ENCODE measurements at regions not wholly inside any gene's neighbourhood (a gene's known extent, or its start where the extent isn't known, plus 50 kb on each side); places are given as distances from the start of the nearest gene placed in this dataset.

GRCh38 chr5:97839341-97840086 lies 656.5 kb upstream of the RIOK2 start:
- TF ChIP-seq ZNF548 (tag by site-specific recombination; IDR thresholded peaks at IDR 0.05) (no peak), ZNF138 (tag by site-specific recombination; IDR thresholded peaks at IDR 0.05; ENCODE audit: borderline replicate concordance) (no peak), CTCF (tag by site-specific recombination; IDR thresholded peaks at IDR 0.05) (no peak), ZNF133 (tag by site-specific recombination; IDR thresholded peaks at IDR 0.05) (no peak), PRDM4 (tag by site-specific recombination; IDR thresholded peaks at IDR 0.05) (no peak), RBAK (tag by site-specific recombination; IDR thresholded peaks at IDR 0.05) (no peak), SP2 (tag by site-specific recombination; IDR thresholded peaks at IDR 0.05) (no peak)
